CD8-positive, alpha-beta memory T cell (primary cell): ENCODE measurements at regions not wholly inside any gene's neighbourhood (a gene's known extent, or its start where the extent isn't known, plus 50 kb on each side); places are given as distances from the start of the nearest gene placed in this dataset.
"Not testable (repeated sequence)": the region's sequence is repeated elsewhere in the genome, so short reads cannot be mapped to it uniquely, and the experiment has no call there.

Source experiments
- CTCF ChIA-PET: fragments of 350-600 bp; sonication (Branson Sonifier 250); formaldehyde crosslinking; loops from one replicate; lab custom pipeline; 2021; ENCODE audit warnings: antibody characterized with exemption; lab: Charles Lee
- POLR2A ChIA-PET: fragments of 350-600 bp; sonication (Branson Sonifier 250); formaldehyde crosslinking; loops from one replicate; lab custom pipeline; 2021; ENCODE audit warnings: antibody characterized with exemption; lab: Charles Lee
- DNase-seq, 5 donors: peaks; one replicate each; pipeline versions ENCODE4 v3.0.0 to v3.0.0-alpha.2; 2020 to 2022; ENCODE audit warnings: mixed read lengths in 1 of 5
- H3K27ac ChIP-seq: one replicate; pipeline ENCODE4 v1.7.0; 2013; ENCODE audit warnings: low read depth, mild to moderate bottlenecking, low read length, moderate library complexity
- H3K27me3 ChIP-seq: 2 replicates; pipeline ENCODE4 v1.7.0; 2013; ENCODE audit warnings: low read length, mild to moderate bottlenecking; ENCODE audit not compliant: insufficient read depth, poor library complexity, severe bottlenecking
- H3K36me3 ChIP-seq: 2 replicates; pipeline ENCODE4 v1.7.0; 2013; ENCODE audit warnings: mild to moderate bottlenecking, low read length, moderate library complexity; ENCODE audit not compliant: insufficient read depth
- H3K4me1 ChIP-seq: 2 replicates; pipeline ENCODE4 v1.7.0; 2013; ENCODE audit warnings: mild to moderate bottlenecking, low read length, moderate library complexity; ENCODE audit not compliant: insufficient read depth
- H3K4me3 ChIP-seq: 2 replicates; pipeline ENCODE4 v1.7.0; 2013; ENCODE audit warnings: mild to moderate bottlenecking, low read length
- H3K9me3 ChIP-seq: 2 replicates; pipeline ENCODE4 v1.7.0; 2013; ENCODE audit warnings: mild to moderate bottlenecking, low read length
- H3K27ac Mint-ChIP-seq, 8 donors: one replicate each; pipeline ENCODE4 v1.8.0; 2020 to 2021; ENCODE audit warnings: mixed read lengths in 8 of 8, mild to moderate bottlenecking in 6 of 8, inconsistent platforms in 3 of 8, moderate library complexity in 3 of 8
- H3K27me3 Mint-ChIP-seq, 2 donors: one replicate each; pipeline ENCODE4 v1.8.0; 2020 to 2021; ENCODE audit warnings: mixed read lengths in 2 of 2, mild to moderate bottlenecking in 1 of 2, moderate library complexity in 1 of 2
- H3K36me3 Mint-ChIP-seq, 3 donors: one replicate each; pipeline ENCODE4 v1.8.0; 2020 to 2021; ENCODE audit warnings: mixed read lengths in 3 of 3, inconsistent platforms in 1 of 3, mild to moderate bottlenecking in 1 of 3
- H3K4me1 Mint-ChIP-seq, 3 donors: one replicate each; pipeline ENCODE4 v1.8.0; 2020 to 2021; ENCODE audit warnings: mixed read lengths in 3 of 3, inconsistent platforms in 1 of 3, mild to moderate bottlenecking in 1 of 3
- H3K4me3 Mint-ChIP-seq, 7 donors: one replicate each; pipeline ENCODE4 v1.8.0; 2020 to 2021; ENCODE audit warnings: mixed read lengths in 7 of 7, mild to moderate bottlenecking in 6 of 7, moderate library complexity in 4 of 7, inconsistent platforms in 2 of 7
- H3K9me3 Mint-ChIP-seq, 5 donors: one replicate each; pipeline ENCODE4 v1.8.0; 2020 to 2022; ENCODE audit warnings: mixed read lengths in 5 of 5, mild to moderate bottlenecking in 3 of 5, moderate library complexity in 2 of 5, inconsistent platforms in 1 of 5

GRCh38 chrY:7484455-7485285 is 573.1 kb upstream of the AMELY start:
- CTCF ChIA-PET, H3K4me1 Mint-ChIP-seq, H3K27ac Mint-ChIP-seq: not testable (repeated sequence)

GRCh38 chrY:7471976-7472375 is 560.4 kb upstream of the AMELY start:
- Histone ChIP-seq H3K9me3 (no peaks in the 10 kb centered on the region), H3K27ac (no peak overlapping the region), H3K36me3 (no peaks in the 10 kb centered on the region), H3K27me3 (no peaks in the 10 kb centered on the region), H3K4me1 (no peaks in the 10 kb centered on the region), H3K4me3 (no peak overlapping the region)
- ChIA-PET CTCF (no interaction called here), POLR2A (no interaction called here)
- no peaks in the 10 kb centered on the region for H3K4me1 Mint-ChIP-seq
- H3K27me3 Mint-ChIP-seq, result peaks cover 0 to 3% of the 10 kb centered on the region in 2 donors
- H3K9me3 Mint-ChIP-seq, result no peaks in the 10 kb centered on the region
- no peak for DNase-seq
- no peak overlapping the region for H3K4me3 Mint-ChIP-seq
- H3K36me3 Mint-ChIP-seq, result no peaks in the 10 kb centered on the region
- no peak overlapping the region for H3K27ac Mint-ChIP-seq

More at GRCh38 chrY:7484455-7485285, 573.1 kb upstream of the AMELY start:
- H3K9me3 Mint-ChIP-seq, H3K9me3 ChIP-seq, H3K36me3 Mint-ChIP-seq, H3K4me3 ChIP-seq, H3K36me3 ChIP-seq, POLR2A ChIA-PET, H3K4me1 ChIP-seq, H3K4me3 Mint-ChIP-seq, H3K27me3 Mint-ChIP-seq, H3K27me3 ChIP-seq, H3K27ac ChIP-seq, DNase-seq: not testable (repeated sequence)

- no peaks in the 10 kb centered on the region for H3K9me3 Mint-ChIP-seq
- no peak for DNase-seq
- Histone ChIP-seq H3K27me3 (no peaks in the 10 kb centered on the region), H3K4me3 (no peak overlapping the region), H3K36me3 (no peaks in the 10 kb centered on the region), H3K4me1 (no peaks in the 10 kb centered on the region), H3K27ac (no peak overlapping the region), H3K9me3 (no peaks in the 10 kb centered on the region)
- H3K36me3 Mint-ChIP-seq, result no peaks in the 10 kb centered on the region
- no peak overlapping the region for H3K4me3 Mint-ChIP-seq
- ChIA-PET CTCF (no interaction called here), POLR2A (no interaction called here)
- no peak overlapping the region for H3K27ac Mint-ChIP-seq
- peaks cover 0 to 6% of the 10 kb centered on the region in 2 donors for H3K27me3 Mint-ChIP-seq
- no peaks in the 10 kb centered on the region for H3K4me1 Mint-ChIP-seq
These were observed 558.5 kb upstream of the AMELY start for GRCh38 chrY:7470037-7470436.

DNA sequence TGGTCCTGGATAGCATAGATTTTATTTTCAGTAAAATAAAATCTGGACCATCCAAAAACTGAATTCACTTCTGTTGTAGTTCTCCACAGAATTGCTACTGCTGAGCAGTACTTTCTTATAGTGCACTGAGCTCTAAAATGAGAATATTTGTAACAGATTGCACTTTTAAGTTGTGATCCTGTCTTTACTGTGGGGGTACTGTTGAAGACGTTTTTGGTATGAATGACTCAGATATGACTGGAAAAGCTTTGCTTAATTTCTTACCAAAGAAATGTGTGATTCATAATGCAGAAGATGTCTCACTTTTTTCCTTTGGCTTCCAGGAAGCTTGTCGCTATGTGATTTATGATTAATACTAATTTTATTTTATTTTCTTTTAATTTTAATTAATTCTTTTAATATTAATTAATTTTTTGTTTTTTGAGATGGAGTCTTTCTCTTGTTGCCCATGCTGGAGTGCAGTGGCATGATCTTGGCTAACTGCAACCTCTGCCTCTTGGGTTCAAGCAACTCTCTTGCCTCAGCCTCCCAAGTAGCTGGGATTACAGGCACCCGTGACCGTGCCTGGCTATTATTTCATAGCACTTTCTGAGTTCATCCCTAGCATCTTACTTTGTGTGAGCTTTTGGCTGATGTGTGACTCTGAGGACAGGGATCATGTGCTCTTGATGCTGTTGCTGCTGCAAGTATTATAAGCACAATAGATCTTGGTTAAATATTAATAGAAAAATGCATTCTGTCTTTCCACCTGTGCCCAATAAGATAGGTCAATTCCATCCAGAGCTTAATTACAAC is 557.6 kb upstream of the AMELY start:
- no peaks in the 10 kb centered on the region for H3K9me3 ChIP-seq
- no peaks in the 10 kb centered on the region for H3K4me1 ChIP-seq
- DNase-seq, result no peak
- H3K36me3 Mint-ChIP-seq, result no peaks in the 10 kb centered on the region
- no peaks in the 10 kb centered on the region for H3K4me1 Mint-ChIP-seq
- H3K27ac ChIP-seq, result no peak overlapping the region
- no peaks in the 10 kb centered on the region for H3K36me3 ChIP-seq
- no peak overlapping the region for H3K4me3 Mint-ChIP-seq
- ChIA-PET POLR2A (no interaction called here), CTCF (no interaction called here)
- no peak overlapping the region for H3K4me3 ChIP-seq
- no peaks in the 10 kb centered on the region for H3K9me3 Mint-ChIP-seq
- no peaks in the 10 kb centered on the region for H3K27me3 ChIP-seq
- no peak overlapping the region for H3K27ac Mint-ChIP-seq
- H3K27me3 Mint-ChIP-seq, result peaks cover 0 to 6% of the 10 kb centered on the region in 2 donors

GRCh38 chrY:7467796-7468520 is 556.4 kb upstream of the AMELY start:
- no peak for DNase-seq
- Mint-ChIP-seq H3K27ac (no peak overlapping the region), H3K9me3 (no peaks in the 10 kb centered on the region), H3K27me3 (peaks cover 0 to 14% of the 10 kb centered on the region in 2 donors), H3K4me3 (no peak overlapping the region), H3K36me3 (no peaks in the 10 kb centered on the region), H3K4me1 (no peaks in the 10 kb centered on the region)
- no peaks in the 10 kb centered on the region for H3K36me3 ChIP-seq
- CTCF ChIA-PET, result no interaction called here
- no peaks in the 10 kb centered on the region for H3K9me3 ChIP-seq
- no peaks in the 10 kb centered on the region for H3K4me1 ChIP-seq
- H3K27ac ChIP-seq, result no peak overlapping the region
- no peaks in the 10 kb centered on the region for H3K27me3 ChIP-seq
- POLR2A ChIA-PET, result no interaction called here
- H3K4me3 ChIP-seq, result no peak overlapping the region

DNA sequence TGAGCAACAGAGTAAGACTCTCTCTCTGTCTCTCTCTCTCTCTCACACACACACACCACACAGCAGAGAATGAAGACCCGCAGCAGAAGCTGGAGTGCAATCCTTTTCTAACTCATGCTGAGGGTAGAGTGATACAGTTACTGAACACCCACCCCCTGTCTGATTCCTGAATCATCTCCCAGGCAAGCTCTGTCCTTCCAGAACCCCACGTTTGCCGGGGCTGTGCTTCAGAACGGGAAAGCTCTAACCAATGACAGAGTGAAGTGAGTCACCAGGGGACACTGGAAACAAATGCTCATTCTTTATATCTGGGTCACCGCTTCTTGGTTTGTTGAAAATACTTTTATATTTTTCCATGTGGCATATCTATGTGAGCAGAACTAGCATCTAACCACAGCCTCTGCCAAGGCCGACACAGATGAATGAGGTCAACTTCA is 553.7 kb upstream of the AMELY start:
- CTCF ChIA-PET, result no interaction called here
- no peaks in the 10 kb centered on the region for H3K9me3 ChIP-seq
- Mint-ChIP-seq H3K36me3 (no peaks in the 10 kb centered on the region), H3K9me3 (no peaks in the 10 kb centered on the region), H3K27ac (no peak overlapping the region), H3K4me1 (no peaks in the 10 kb centered on the region), H3K27me3 (peaks cover 0 to 24% of the 10 kb centered on the region in 2 donors), H3K4me3 (no peak overlapping the region)
- DNase-seq, result no peak
- H3K4me1 ChIP-seq, result no peaks in the 10 kb centered on the region
- H3K36me3 ChIP-seq, result no peaks in the 10 kb centered on the region
- no peaks in the 10 kb centered on the region for H3K27me3 ChIP-seq
- no peak overlapping the region for H3K27ac ChIP-seq
- POLR2A ChIA-PET, result no interaction called here
- H3K4me3 ChIP-seq, result no peak overlapping the region

GRCh38 chrY:7464742-7465141 is 553.2 kb upstream of the AMELY start:
- no peaks in the 10 kb centered on the region for H3K27me3 ChIP-seq
- Mint-ChIP-seq H3K9me3 (no peaks in the 10 kb centered on the region), H3K36me3 (no peaks in the 10 kb centered on the region), H3K27ac (no peak overlapping the region), H3K27me3 (peaks cover 0 to 26% of the 10 kb centered on the region in 2 donors), H3K4me1 (no peaks in the 10 kb centered on the region), H3K4me3 (no peak overlapping the region)
- no peaks in the 10 kb centered on the region for H3K4me1 ChIP-seq
- H3K36me3 ChIP-seq, result no peaks in the 10 kb centered on the region
- ChIA-PET POLR2A (no interaction called here), CTCF (no interaction called here)
- no peak overlapping the region for H3K4me3 ChIP-seq
- H3K27ac ChIP-seq, result no peak overlapping the region
- H3K9me3 ChIP-seq, result no peaks in the 10 kb centered on the region
- DNase-seq, result no peak

DNA sequence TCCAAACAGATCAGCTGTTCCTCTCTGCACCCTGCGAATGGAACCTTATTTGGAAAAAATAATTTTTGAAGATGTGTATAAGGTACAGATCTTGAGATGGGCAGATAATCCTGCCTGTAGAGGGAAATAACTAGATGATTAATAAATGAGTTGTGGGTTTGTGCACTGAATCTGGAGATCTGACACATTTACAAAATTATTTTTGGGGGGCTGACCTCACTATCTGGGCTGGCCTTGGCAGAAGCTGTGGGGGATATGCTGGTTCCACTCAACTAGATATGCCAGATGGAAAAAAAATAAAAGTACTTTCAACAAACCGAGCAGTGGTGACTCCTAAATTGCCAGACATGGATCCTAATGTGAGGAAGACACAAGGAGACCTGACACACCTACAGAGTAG is 552.2 kb upstream of the AMELY start:
- Histone ChIP-seq H3K4me3 (no peak overlapping the region), H3K36me3 (no peaks in the 10 kb centered on the region), H3K27ac (no peak overlapping the region), H3K9me3 (no peaks in the 10 kb centered on the region), H3K4me1 (no peaks in the 10 kb centered on the region), H3K27me3 (no peaks in the 10 kb centered on the region)
- Mint-ChIP-seq H3K27me3 (peaks cover 0 to 28% of the 10 kb centered on the region in 2 donors), H3K4me1 (no peaks in the 10 kb centered on the region), H3K9me3 (no peaks in the 10 kb centered on the region), H3K36me3 (no peaks in the 10 kb centered on the region), H3K27ac (no peak overlapping the region), H3K4me3 (no peak overlapping the region)
- DNase-seq, result no peak
- POLR2A ChIA-PET, result no interaction called here
- CTCF ChIA-PET, result no interaction called here
